Trophoblast cell (in vitro differentiated cells and primary cell): ENCODE measurements at regions not wholly inside any gene's neighbourhood (a gene's known extent, or its start where the extent isn't known, plus 50 kb on each side); places are given as distances from the start of the nearest gene placed in this dataset.

Source experiments
- DNase-seq, 2 donors: peaks; one replicate each; pipeline ENCODE4 v3.0.0-alpha.2; 2016
- H2AFZ ChIP-seq: 2 replicates; pipeline ENCODE4 v1.6.1; 2013; ENCODE audit warnings: low read length, moderate library complexity, mild to moderate bottlenecking; ENCODE audit not compliant: insufficient read depth, poor library complexity
- H2AK5ac ChIP-seq: 2 replicates; pipeline ENCODE4 v1.6.1; 2013; ENCODE audit warnings: mild to moderate bottlenecking, low read length
- H2BK120ac ChIP-seq: 2 replicates; pipeline ENCODE4 v1.6.1; 2013; ENCODE audit warnings: low read length, mild to moderate bottlenecking, moderate library complexity; ENCODE audit not compliant: insufficient read depth, poor library complexity
- H2BK12ac ChIP-seq: 2 replicates; pipeline ENCODE4 v1.6.1; 2013; ENCODE audit warnings: mild to moderate bottlenecking, low read length, moderate library complexity
- H2BK5ac ChIP-seq: 2 replicates; pipeline ENCODE4 v1.6.1; 2013; ENCODE audit warnings: low read length, low read depth, moderate library complexity, mild to moderate bottlenecking; ENCODE audit not compliant: poor library complexity
- H3K14ac ChIP-seq: 2 replicates; pipeline ENCODE4 v1.6.1; 2013; ENCODE audit warnings: mild to moderate bottlenecking, low read length
- H3K18ac ChIP-seq: 2 replicates; pipeline ENCODE4 v1.6.1; 2013; ENCODE audit warnings: mild to moderate bottlenecking, low read length
- H3K23ac ChIP-seq: 2 replicates; pipeline ENCODE4 v1.6.1; 2013; ENCODE audit warnings: low read length
- H3K27ac ChIP-seq: 2 replicates; pipeline ENCODE4 v1.5.1; 2013; ENCODE audit warnings: low read depth, mild to moderate bottlenecking, inconsistent platforms, low read length, moderate library complexity
- H3K27me3 ChIP-seq: 2 replicates; pipeline ENCODE4 v1.6.1; 2013; ENCODE audit warnings: inconsistent platforms, mild to moderate bottlenecking, low read length, moderate library complexity; ENCODE audit not compliant: insufficient read depth
- H3K36me3 ChIP-seq, 2 experiments: 1 replicate in 1 of 2; 2 replicates in 1 of 2; pipeline ENCODE4 v1.6.1; 2013; ENCODE audit warnings: low read length in 2 of 2, mild to moderate bottlenecking in 2 of 2, moderate library complexity in 1 of 2; ENCODE audit not compliant: insufficient read depth in 2 of 2, control insufficient read depth in 1 of 2
- H3K4ac ChIP-seq: 2 replicates; pipeline ENCODE4 v1.6.1; 2013; ENCODE audit warnings: low read depth, mild to moderate bottlenecking, low read length, moderate library complexity
- H3K4me1 ChIP-seq, 2 experiments: 1 replicate in 1 of 2; 2 replicates in 1 of 2; pipeline ENCODE4 v1.6.1; 2013; ENCODE audit warnings: low read length in 2 of 2, mild to moderate bottlenecking in 2 of 2, moderate library complexity in 1 of 2; ENCODE audit not compliant: insufficient read depth in 2 of 2, control insufficient read depth in 1 of 2
- H3K4me2 ChIP-seq: 2 replicates; pipeline ENCODE4 v1.6.1; 2013; ENCODE audit warnings: inconsistent platforms, mild to moderate bottlenecking, low read length, moderate library complexity
- H3K4me3 ChIP-seq: 2 replicates; pipeline ENCODE4 v1.5.1; 2013; ENCODE audit warnings: mild to moderate bottlenecking, low read depth, low read length, inconsistent platforms
- H3K79me1 ChIP-seq: one replicate; pipeline ENCODE4 v1.6.1; 2013; ENCODE audit warnings: low read length
- H3K79me2 ChIP-seq: 2 replicates; pipeline ENCODE4 v1.6.1; 2013; ENCODE audit warnings: low read length, mild to moderate bottlenecking; ENCODE audit not compliant: control insufficient read depth, insufficient read depth, poor library complexity
- H3K9ac ChIP-seq: 2 replicates; pipeline ENCODE4 v1.6.1; 2013; ENCODE audit warnings: mild to moderate bottlenecking, low read length
- H3K9me3 ChIP-seq: 2 replicates; pipeline ENCODE4 v1.6.1; 2013; ENCODE audit warnings: low read depth, mild to moderate bottlenecking, control low read depth, inconsistent platforms, low read length; ENCODE audit not compliant: insufficient read depth
- H4K12ac ChIP-seq: 2 replicates; pipeline ENCODE4 v1.6.1; 2013; ENCODE audit warnings: low read depth, mild to moderate bottlenecking, low read length, moderate library complexity
- H4K8ac ChIP-seq: 2 replicates; pipeline ENCODE4 v1.6.1; 2013; ENCODE audit warnings: low read depth, mild to moderate bottlenecking, low read length, moderate library complexity
- H4K91ac ChIP-seq: one replicate; pipeline ENCODE4 v1.6.1; 2013; ENCODE audit warnings: low read depth, mild to moderate bottlenecking, low read length, moderate library complexity
- WGBS: extraction: QIAGEN DNeasy Blood & Tissue Kit; methylation state at CpG from one replicate; pipeline ENCODE4 v1.1.7; 2013; ENCODE audit warnings: missing lambda C conversion rate; ENCODE audit not compliant: insufficient read length, insufficient coverage; ENCODE audit errors: extremely low coverage; 5-methylcytosine and 5-hydroxymethylcytosine counted together

- Histone ChIP-seq H2AFZ (no peak overlapping the region), H3K9me3 (no peaks in the 10 kb centered on the region), H3K79me1 (no peaks in the 10 kb centered on the region), H3K23ac (no peak overlapping the region), H2BK120ac (no peak overlapping the region), H3K4me1 (no peaks in the 10 kb centered on the region), H3K14ac (no peak overlapping the region), H3K27me3 (no peaks in the 10 kb centered on the region), H3K4me2 (no peak overlapping the region), H2BK5ac (no peak overlapping the region), H3K9ac (no peak overlapping the region), H3K36me3 (no peaks in the 10 kb centered on the region), H3K4ac (no peak overlapping the region), H2AK5ac (no peak overlapping the region), H4K8ac (no peak overlapping the region), H3K18ac (no peak overlapping the region), H3K27ac (no peak overlapping the region), H2BK12ac (no peak overlapping the region), H4K12ac (no peak overlapping the region), H3K79me2 (no peaks in the 10 kb centered on the region), H4K91ac (no peak overlapping the region), H3K4me3 (no peak overlapping the region)
- WGBS, result no CpG with 5 or more reads among the region's 3 CpGs
- no peak for DNase-seq
These were observed 51.0 kb upstream of the VEGFC start for GRCh38 chr4:176843710-176844109.

DNA sequence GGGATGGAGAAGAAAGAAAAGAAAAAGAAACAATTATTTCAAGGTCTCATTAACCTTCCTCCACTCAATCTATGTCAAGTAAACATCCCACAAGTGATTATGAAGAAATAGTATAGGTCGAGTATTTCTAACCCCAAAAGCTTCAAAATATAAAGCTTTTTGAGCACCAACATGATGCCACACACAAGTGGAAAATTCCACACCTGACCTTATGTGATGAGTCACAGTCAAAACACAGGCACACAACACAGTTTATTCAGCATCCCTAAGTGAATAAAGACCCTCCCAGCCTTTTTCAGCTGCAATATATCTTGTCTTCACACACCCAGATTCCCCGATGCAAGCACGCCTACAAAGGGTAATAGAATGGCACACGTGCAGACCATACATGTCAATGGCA lies 51.7 kb upstream of the VEGFC start:
- no peak overlapping the region for H2BK5ac ChIP-seq
- H4K8ac ChIP-seq, result no peak overlapping the region
- H3K23ac ChIP-seq, result no peak overlapping the region
- no peak overlapping the region for H3K18ac ChIP-seq
- no peak overlapping the region for H4K12ac ChIP-seq
- no peak overlapping the region for H2AK5ac ChIP-seq
- no peak overlapping the region for H3K4me3 ChIP-seq
- no CpG with 5 or more reads among the region's 4 CpGs for WGBS
- no peak for DNase-seq
- H2AFZ ChIP-seq, result no peak overlapping the region
- H3K79me1 ChIP-seq, result no peaks in the 10 kb centered on the region
- no peaks in the 10 kb centered on the region for H3K79me2 ChIP-seq
- H3K4ac ChIP-seq, result no peak overlapping the region
- no peaks in the 10 kb centered on the region for H3K9me3 ChIP-seq
- H3K27me3 ChIP-seq, result no peaks in the 10 kb centered on the region
- no peak overlapping the region for H4K91ac ChIP-seq
- H3K27ac ChIP-seq, result no peak overlapping the region
- H3K14ac ChIP-seq, result no peak overlapping the region
- H2BK120ac ChIP-seq, result no peak overlapping the region
- H3K9ac ChIP-seq, result no peak overlapping the region
- H3K36me3 ChIP-seq, result no peaks in the 10 kb centered on the region
- no peaks in the 10 kb centered on the region for H3K4me1 ChIP-seq
- no peak overlapping the region for H2BK12ac ChIP-seq
- H3K4me2 ChIP-seq, result no peak overlapping the region

GRCh38 chr4:176845636-176846035 lies 52.9 kb upstream of the VEGFC start:
- DNase-seq, result no peak
- H3K4ac ChIP-seq, result no peak overlapping the region
- no peak overlapping the region for H3K27ac ChIP-seq
- H3K79me1 ChIP-seq, result no peaks in the 10 kb centered on the region
- no peak overlapping the region for H2AFZ ChIP-seq
- H4K12ac ChIP-seq, result no peak overlapping the region
- no peaks in the 10 kb centered on the region for H3K79me2 ChIP-seq
- no peaks in the 10 kb centered on the region for H3K36me3 ChIP-seq
- no peaks in the 10 kb centered on the region for H3K4me1 ChIP-seq
- H2BK12ac ChIP-seq, result no peak overlapping the region
- no peak overlapping the region for H3K4me3 ChIP-seq
- no peak overlapping the region for H4K91ac ChIP-seq
- no peak overlapping the region for H3K18ac ChIP-seq
- no peaks in the 10 kb centered on the region for H3K27me3 ChIP-seq
- no peak overlapping the region for H2BK120ac ChIP-seq
- no peak overlapping the region for H2BK5ac ChIP-seq
- no peak overlapping the region for H3K4me2 ChIP-seq
- H2AK5ac ChIP-seq, result no peak overlapping the region
- no peak overlapping the region for H3K14ac ChIP-seq
- H3K9ac ChIP-seq, result no peak overlapping the region
- H4K8ac ChIP-seq, result no peak overlapping the region
- no CpG with 5 or more reads among the region's 2 CpGs for WGBS
- no peak overlapping the region for H3K23ac ChIP-seq
- H3K9me3 ChIP-seq, result no peaks in the 10 kb centered on the region

DNA sequence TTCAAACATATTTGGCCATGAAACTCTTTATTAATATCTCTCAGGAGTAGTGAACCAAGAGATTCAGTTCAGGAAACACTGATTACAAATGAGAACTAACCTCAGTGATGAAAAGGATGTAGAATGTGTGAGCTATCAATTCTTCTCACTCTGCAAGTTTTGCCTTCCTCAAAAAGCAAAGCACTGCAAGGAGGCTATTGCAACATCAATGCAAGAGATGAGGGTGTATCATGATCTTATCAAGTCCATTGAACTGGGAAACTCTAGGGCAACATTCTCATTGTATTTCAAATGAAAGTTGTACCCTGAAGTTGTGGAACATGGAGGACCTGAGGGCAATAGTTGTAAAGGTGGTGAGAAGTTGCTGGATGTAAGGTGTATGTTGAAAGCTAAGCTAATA lies 56.4 kb upstream of the VEGFC start:
- H3K4me2 ChIP-seq, result no peak overlapping the region
- no peak overlapping the region for H3K14ac ChIP-seq
- no peak overlapping the region for H4K91ac ChIP-seq
- H3K4me3 ChIP-seq, result no peak overlapping the region
- no peak overlapping the region for H3K4ac ChIP-seq
- no peak overlapping the region for H4K8ac ChIP-seq
- H3K18ac ChIP-seq, result no peak overlapping the region
- no peaks in the 10 kb centered on the region for H3K79me1 ChIP-seq
- no peak overlapping the region for H2AFZ ChIP-seq
- H3K4me1 ChIP-seq, result no peaks in the 10 kb centered on the region
- no peak for DNase-seq
- no peaks in the 10 kb centered on the region for H3K9me3 ChIP-seq
- no peak overlapping the region for H3K9ac ChIP-seq
- H2BK12ac ChIP-seq, result no peak overlapping the region
- H3K27ac ChIP-seq, result no peak overlapping the region
- no peak overlapping the region for H2BK120ac ChIP-seq
- no peaks in the 10 kb centered on the region for H3K79me2 ChIP-seq
- H4K12ac ChIP-seq, result no peak overlapping the region
- no peak overlapping the region for H2AK5ac ChIP-seq
- no peaks in the 10 kb centered on the region for H3K36me3 ChIP-seq
- no peaks in the 10 kb centered on the region for H3K27me3 ChIP-seq
- H2BK5ac ChIP-seq, result no peak overlapping the region
- no peak overlapping the region for H3K23ac ChIP-seq

DNA sequence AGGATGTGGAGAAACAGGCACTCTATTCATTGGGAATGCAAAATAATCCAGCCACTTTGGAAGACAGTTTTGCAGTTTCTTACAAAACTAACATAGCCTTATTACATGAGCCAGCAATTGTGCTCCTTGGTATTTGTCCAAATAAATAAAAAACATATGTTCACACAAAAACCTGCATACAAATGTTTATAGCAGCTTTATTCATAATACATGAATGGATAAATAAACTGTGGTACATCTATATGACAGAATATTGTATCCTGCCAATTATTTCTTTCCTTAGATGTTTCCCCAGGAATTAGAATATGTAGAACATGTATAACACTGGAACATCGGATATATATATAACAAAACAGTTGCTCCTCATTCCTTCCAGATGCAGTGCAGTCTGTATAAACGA lies 57.7 kb upstream of the VEGFC start:
- Histone ChIP-seq H3K9me3 (no peaks in the 10 kb centered on the region), H2BK5ac (no peak overlapping the region), H3K4me3 (no peak overlapping the region), H3K27me3 (no peaks in the 10 kb centered on the region), H3K4me1 (no peaks in the 10 kb centered on the region), H4K12ac (no peak overlapping the region), H2BK12ac (no peak overlapping the region), H3K79me1 (no peaks in the 10 kb centered on the region), H4K8ac (no peak overlapping the region), H3K18ac (no peak overlapping the region), H3K9ac (no peak overlapping the region), H3K79me2 (no peaks in the 10 kb centered on the region), H3K14ac (no peak overlapping the region), H3K23ac (no peak overlapping the region), H3K4me2 (no peak overlapping the region), H3K4ac (no peak overlapping the region), H2AFZ (no peak overlapping the region), H3K36me3 (no peaks in the 10 kb centered on the region), H3K27ac (no peak overlapping the region), H2BK120ac (no peak overlapping the region), H2AK5ac (no peak overlapping the region), H4K91ac (no peak overlapping the region)
- DNase-seq, result no peak
- no CpG with 5 or more reads among the region's 2 CpGs for WGBS
